Neural progenitor cell (in vitro differentiated cells): ENCODE measurements at regions not wholly inside any gene's neighbourhood (a gene's known extent, or its start where the extent isn't known, plus 50 kb on each side); places are given as distances from the start of the nearest gene placed in this dataset.

Experiments
- DNase-seq: peaks from one replicate; pipeline ENCODE4 v3.0.0-alpha.2; 2016; ENCODE audit warnings: low spot score
- H2AFZ ChIP-seq: fragments of 200-600 bp; sonication (generic); replicated peaks from 2 replicates; pipeline ENCODE4 v1.6.1; 2016; ENCODE audit warnings: antibody characterized with exemption
- H3F3A ChIP-seq: fragments of 200-600 bp; sonication (generic); 2 replicates; pipeline ENCODE4 v1.6.1; 2016; ENCODE audit warnings: antibody characterized with exemption, low read depth
- H3K27ac ChIP-seq: fragments of 200-600 bp; sonication (generic); 2 replicates; pipeline ENCODE4 v1.5.1; 2016; ENCODE audit warnings: mild to moderate bottlenecking
- H3K27me3 ChIP-seq: fragments of 200-600 bp; sonication (generic); 2 replicates; pipeline ENCODE4 v1.6.1; 2016; ENCODE audit warnings: mild to moderate bottlenecking, moderate library complexity
- H3K36me3 ChIP-seq: fragments of 200-600 bp; sonication (generic); 2 replicates; pipeline ENCODE4 v1.5.1; 2016
- H3K4me1 ChIP-seq: fragments of 200-600 bp; sonication (generic); 2 replicates; pipeline ENCODE4 v1.6.1; 2016; ENCODE audit warnings: mixed run types
- H3K4me2 ChIP-seq: fragments of 200-600 bp; sonication (generic); 2 replicates; pipeline ENCODE4 v1.6.1; 2016
- H3K4me3 ChIP-seq: fragments of 200-600 bp; sonication (generic); 2 replicates; pipeline ENCODE4 v1.5.1; 2016
- H3K79me2 ChIP-seq: fragments of 200-600 bp; sonication (generic); 2 replicates; pipeline ENCODE4 v1.6.1; 2016; ENCODE audit warnings: low read depth
- H3K9ac ChIP-seq: fragments of 200-600 bp; sonication (generic); 2 replicates; pipeline ENCODE4 v1.6.1; 2016
- H3K9me3 ChIP-seq: fragments of 200-600 bp; sonication (generic); 2 replicates; pipeline ENCODE4 v1.5.1; 2016; ENCODE audit warnings: low read depth
- H4K20me1 ChIP-seq: fragments of 200-600 bp; sonication (generic); 2 replicates; pipeline ENCODE4 v1.6.1; 2016; ENCODE audit warnings: low read depth
- H3K27ac Mint-ChIP-seq: 3 replicates; pipeline ENCODE4 v1.8.0; 2021; ENCODE audit warnings: mixed read lengths
- H3K27me3 Mint-ChIP-seq: 2 replicates; pipeline ENCODE4 v1.8.0; 2022; ENCODE audit warnings: low read depth, mild to moderate bottlenecking, inconsistent platforms, moderate library complexity, mixed read lengths; ENCODE audit not compliant: insufficient read depth
- H3K36me3 Mint-ChIP-seq: 3 replicates; pipeline ENCODE4 v1.8.0; 2021; ENCODE audit warnings: mixed read lengths
- H3K4me1 Mint-ChIP-seq: 3 replicates; pipeline ENCODE4 v1.8.0; 2021; ENCODE audit warnings: mixed read lengths
- H3K4me3 Mint-ChIP-seq: 3 replicates; pipeline ENCODE4 v1.8.0; 2021; ENCODE audit warnings: mild to moderate bottlenecking, moderate library complexity, mixed read lengths
- H3K9me3 Mint-ChIP-seq: 3 replicates; pipeline ENCODE4 v1.8.0; 2020; ENCODE audit warnings: mixed read lengths
- CTCF ChIP-seq: fragments of 200-600 bp; sonication (generic); IDR thresholded peaks from 2 replicates; pipeline ENCODE4 v1.5.1; 2017; ENCODE audit warnings: antibody characterized with exemption, mild to moderate bottlenecking
- EZH2 ChIP-seq: fragments of 200-600 bp; sonication (generic); IDR thresholded peaks from 2 replicates; pipeline ENCODE4 v1.6.1; 2017; ENCODE audit warnings: antibody characterized with exemption, mild to moderate bottlenecking, moderate library complexity
- EZH2phosphoT487 ChIP-seq: fragments of 200-600 bp; sonication (generic); IDR thresholded peaks from 2 replicates; pipeline ENCODE4 v1.6.1; 2017; ENCODE audit warnings: antibody characterized with exemption

- H3F3A ChIP-seq, result no peaks in the 10 kb centered on the region
These were observed 335.5 kb upstream of the MAP3K7 start for GRCh38 chr6:90922325-90922724.

GRCh38 chr6:90918361-90918760, 331.5 kb upstream of the MAP3K7 start:
- H3K9me3 Mint-ChIP-seq, result peaks cover 19% of the 10 kb centered on the region

More at GRCh38 chr6:90922325-90922724, 335.5 kb upstream of the MAP3K7 start:
- H3K4me1 ChIP-seq, result no peaks in the 10 kb centered on the region
- no peak for DNase-seq
- no peak overlapping the region for H3K4me2 ChIP-seq
- Mint-ChIP-seq H3K4me3 (no peak overlapping the region), H3K9me3 (no peaks in the 10 kb centered on the region), H3K4me1 (no peaks in the 10 kb centered on the region), H3K36me3 (no peaks in the 10 kb centered on the region), H3K27me3 (peaks cover 2% of the 10 kb centered on the region), H3K27ac (no peak overlapping the region)
- H3K79me2 ChIP-seq, result no peaks in the 10 kb centered on the region
- TF ChIP-seq EZH2, result no peak
- no peak for TF ChIP-seq CTCF
- TF ChIP-seq EZH2phosphoT487, result no peak
- H3K36me3 ChIP-seq, result peaks cover 3% of the 10 kb centered on the region
- H2AFZ ChIP-seq, result no peak overlapping the region
- H3K4me3 ChIP-seq, result no peak overlapping the region
- H3K27ac ChIP-seq, result no peak overlapping the region
- no peaks in the 10 kb centered on the region for H4K20me1 ChIP-seq
- H3K9ac ChIP-seq, result no peak overlapping the region
- no peaks in the 10 kb centered on the region for H3K9me3 ChIP-seq
- no peaks in the 10 kb centered on the region for H3K27me3 ChIP-seq

GRCh38 chr6:90917376-90917775, 330.5 kb upstream of the MAP3K7 start:
- no peak for DNase-seq
- H3K4me1 Mint-ChIP-seq, result no peaks in the 10 kb centered on the region
- H3K4me3 Mint-ChIP-seq, result no peak overlapping the region
- Histone ChIP-seq H3K9ac (no peak overlapping the region), H3K27ac (no peak overlapping the region), H3K36me3 (peaks cover 3% of the 10 kb centered on the region), H3K79me2 (no peaks in the 10 kb centered on the region), H3K9me3 (no peaks in the 10 kb centered on the region), H2AFZ (no peak overlapping the region), H3K4me2 (no peak overlapping the region), H3K4me1 (no peaks in the 10 kb centered on the region), H4K20me1 (no peaks in the 10 kb centered on the region), H3K27me3 (no peaks in the 10 kb centered on the region), H3F3A (no peaks in the 10 kb centered on the region), H3K4me3 (no peak overlapping the region)
- no peak overlapping the region for H3K27ac Mint-ChIP-seq
- TF ChIP-seq EZH2 (no peak), CTCF (no peak), EZH2phosphoT487 (no peak)
- peaks cover 19% of the 10 kb centered on the region for H3K9me3 Mint-ChIP-seq
- H3K36me3 Mint-ChIP-seq, result no peaks in the 10 kb centered on the region
- no peaks in the 10 kb centered on the region for H3K27me3 Mint-ChIP-seq

More at GRCh38 chr6:90918361-90918760, 331.5 kb upstream of the MAP3K7 start:
- no peaks in the 10 kb centered on the region for H3K9me3 ChIP-seq
- no peaks in the 10 kb centered on the region for H3K27me3 ChIP-seq
- no peak overlapping the region for H3K9ac ChIP-seq
- H3K4me3 ChIP-seq, result no peak overlapping the region
- no peak for DNase-seq
- Mint-ChIP-seq H3K36me3 (no peaks in the 10 kb centered on the region), H3K27ac (no peak overlapping the region), H3K4me3 (no peak overlapping the region), H3K4me1 (no peaks in the 10 kb centered on the region), H3K27me3 (no peaks in the 10 kb centered on the region)
- H2AFZ ChIP-seq, result no peak overlapping the region
- no peak overlapping the region for H3K4me2 ChIP-seq
- no peaks in the 10 kb centered on the region for H3K4me1 ChIP-seq
- H3K79me2 ChIP-seq, result no peaks in the 10 kb centered on the region
- H3K36me3 ChIP-seq, result peaks cover 3% of the 10 kb centered on the region
- H4K20me1 ChIP-seq, result no peaks in the 10 kb centered on the region
- TF ChIP-seq EZH2phosphoT487, result no peak
- TF ChIP-seq CTCF, result no peak
- TF ChIP-seq EZH2, result no peak
- H3K27ac ChIP-seq, result no peak overlapping the region
- no peaks in the 10 kb centered on the region for H3F3A ChIP-seq
